Choroid plexus epithelial cell (primary cell): ENCODE measurements at regions not wholly inside any gene's neighbourhood (a gene's known extent, or its start where the extent isn't known, plus 50 kb on each side); places are given as distances from the start of the nearest gene placed in this dataset.

ENCODE experiments used
- DNase-seq: peaks from one replicate; pipeline ENCODE4 v3.0.0-alpha.2; 2010; ENCODE audit warnings: low read depth
- H3K4me3 ChIP-seq: 2 replicates; pipeline ENCODE4 v1.5.1; 2011; ENCODE audit warnings: low read depth, mild to moderate bottlenecking, control low read depth, low read length, moderate library complexity
- CTCF ChIP-seq: conservative IDR thresholded peaks from 2 replicates; pipeline ENCODE4 v1.5.1; 2011; ENCODE audit warnings: low read depth, mild to moderate bottlenecking, control low read depth, inconsistent platforms, low read length, moderate library complexity

GRCh38 chr2:159853101-159853500, 55.1 kb upstream of the CD302 start:
- H3K4me3 ChIP-seq: no peak overlapping the region
- no peak for DNase-seq
- no peak for TF ChIP-seq CTCF

GRCh38 chr2:159851941-159852340, 53.9 kb upstream of the CD302 start:
- no peak for DNase-seq
- no peak for TF ChIP-seq CTCF
- no peak overlapping the region for H3K4me3 ChIP-seq

- no peak overlapping the region for H3K4me3 ChIP-seq
- no peak for DNase-seq
- TF ChIP-seq CTCF: no peak
Measured at GRCh38 chr2:159850789-159851188, 52.8 kb upstream of the CD302 start.

GRCh38 chr2:159849160-159849813, 51.3 kb upstream of the CD302 start:
- DNase-seq: no peak
- H3K4me3 ChIP-seq: no peak overlapping the region
- TF ChIP-seq CTCF: no peak
